ELF-1 (cell line): ENCODE measurements at regions not wholly inside any gene's neighbourhood (a gene's known extent, or its start where the extent isn't known, plus 50 kb on each side); places are given as distances from the start of the nearest gene placed in this dataset.

Experiments used
- DNase-seq: peaks from one replicate; pipeline ENCODE4 v3.0.0-alpha.2; 2016; ENCODE audit warnings: low read depth, low spot score

GRCh38 chr14:95466506-95466905 lies 49.9 kb downstream of the SYNE3 start:
- DNase-seq = no peak

- DNase-seq = no peak
These were observed 50.5 kb downstream of the SYNE3 start for GRCh38 chr14:95465936-95466335.

DNA sequence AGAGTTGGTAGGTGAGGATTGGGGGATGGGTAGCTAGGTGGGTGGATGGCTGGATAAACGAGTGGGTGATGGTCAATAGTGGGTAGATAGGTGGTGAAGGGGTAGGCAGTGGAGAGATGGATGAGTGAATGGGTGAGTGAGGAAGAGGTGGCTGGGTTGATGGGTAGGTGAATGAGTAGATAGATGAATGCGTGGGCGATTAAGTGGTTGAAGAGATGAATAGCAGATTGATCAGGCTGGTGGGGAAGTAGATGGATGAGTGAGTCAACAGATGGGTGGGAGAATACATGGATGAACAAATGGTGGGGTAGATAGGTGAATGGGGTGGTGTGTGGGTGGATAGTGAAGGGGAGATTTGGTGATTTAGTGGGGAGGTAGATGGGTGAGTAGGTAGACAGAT lies 51.1 kb downstream of the SYNE3 start:
- no peak for DNase-seq

GRCh38 chr14:95464514-95464913 lies 51.9 kb downstream of the SYNE3 start:
- DNase-seq = no peak

- DNase-seq = no peak
These were observed 52.3 kb downstream of the SYNE3 start for GRCh38 chr14:95464103-95464502.

GRCh38 chr14:95463171-95463901 lies 53.1 kb downstream of the SYNE3 start:
- no peak for DNase-seq

GRCh38 chr14:95462491-95462890 lies 54.0 kb downstream of the SYNE3 start:
- DNase-seq = no peak

DNA sequence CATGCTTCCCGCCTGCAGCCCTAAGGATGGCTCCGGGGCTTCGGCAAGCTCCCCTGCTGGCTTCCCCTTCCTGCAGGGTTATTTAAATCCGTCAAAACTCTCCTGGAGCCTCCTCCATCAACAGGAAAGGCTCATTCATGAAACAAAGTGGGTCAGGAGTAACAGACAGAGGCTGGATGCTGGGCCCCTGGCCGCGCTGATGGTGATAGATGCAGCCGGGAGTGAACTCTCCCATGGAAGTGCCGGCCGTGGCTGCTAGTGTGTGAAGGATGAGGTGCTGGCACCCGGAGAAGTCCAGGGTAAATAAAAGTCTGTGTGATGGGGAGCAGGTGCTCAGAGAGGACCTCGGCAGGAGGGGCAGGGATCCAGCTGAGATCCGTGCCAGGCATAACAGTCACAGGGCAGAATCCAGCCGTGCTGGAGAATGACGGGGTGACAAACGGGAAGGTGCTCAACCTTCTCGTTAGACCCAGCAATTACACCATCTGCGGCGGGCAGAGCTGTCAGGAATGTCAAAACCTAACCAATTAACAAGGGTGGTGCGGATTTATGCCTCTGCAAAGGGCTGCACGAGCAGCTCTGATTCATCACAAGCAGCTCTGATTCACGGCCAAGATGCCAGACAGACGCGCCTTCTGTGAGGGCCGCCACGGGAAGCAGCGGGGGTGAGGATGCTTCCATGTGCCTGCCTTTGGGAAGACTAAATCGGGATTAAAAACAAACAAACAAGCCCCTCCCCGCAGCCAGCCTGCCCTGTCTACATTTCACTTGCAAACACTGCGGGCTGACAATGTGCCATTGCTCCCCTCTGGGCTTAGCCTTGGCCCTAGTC lies 55.6 kb downstream of the SYNE3 start:
- DNase-seq = peak; percentile 72

GRCh38 chr14:95458906-95459305 lies 57.5 kb downstream of the SYNE3 start:
- DNase-seq = no peak

- no peak for DNase-seq
These were observed 58.0 kb downstream of the SYNE3 start for GRCh38 chr14:95458459-95458858.

- DNase-seq = no peak
These were observed 60.2 kb downstream of the SYNE3 start for GRCh38 chr14:95456281-95456680.

DNA sequence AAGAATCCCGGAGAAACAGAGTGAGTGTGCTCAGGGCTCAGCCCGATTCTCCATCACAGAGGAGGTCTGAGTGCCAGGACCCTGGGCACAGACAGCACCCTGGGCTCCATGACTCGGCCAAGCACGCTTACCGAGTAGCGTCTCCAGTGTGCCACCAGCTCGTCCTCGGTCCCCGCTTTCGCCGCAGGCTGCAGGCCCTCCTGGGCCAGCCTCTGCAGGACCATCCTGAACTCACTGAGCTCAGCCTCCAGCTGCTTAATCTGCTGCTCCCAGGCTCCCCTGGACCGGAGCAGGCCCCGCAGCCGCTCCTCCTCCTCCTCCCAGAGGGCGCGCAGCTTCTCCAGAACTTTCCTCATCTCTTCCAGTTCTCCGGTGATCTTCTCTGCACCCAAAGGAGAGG lies 61.2 kb downstream of the SYNE3 start:
- DNase-seq = no peak

DNA sequence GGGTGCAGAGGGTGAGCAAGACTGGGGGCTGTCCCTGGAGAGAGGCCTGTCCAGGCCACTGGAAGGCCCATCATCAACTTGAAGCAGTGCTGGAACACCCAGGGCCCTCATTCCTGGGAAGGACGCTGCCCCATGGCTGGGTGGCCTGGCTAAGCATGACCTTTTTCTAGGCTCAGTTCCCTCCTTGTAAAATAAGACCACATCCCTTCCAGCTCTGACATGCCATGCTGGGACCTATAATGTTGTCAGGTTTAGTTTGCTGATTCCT lies 62.8 kb downstream of the SYNE3 start:
- no peak for DNase-seq

- no peak for DNase-seq
These were observed 63.3 kb downstream of the SYNE3 start for GRCh38 chr14:95452893-95453712.

GRCh38 chr14:95452176-95452892 lies 64.1 kb downstream of the SYNE3 start:
- DNase-seq = peak; percentile 40

- DNase-seq = no peak
These were observed 67.3 kb downstream of the SYNE3 start for GRCh38 chr14:95449131-95449530.

DNA sequence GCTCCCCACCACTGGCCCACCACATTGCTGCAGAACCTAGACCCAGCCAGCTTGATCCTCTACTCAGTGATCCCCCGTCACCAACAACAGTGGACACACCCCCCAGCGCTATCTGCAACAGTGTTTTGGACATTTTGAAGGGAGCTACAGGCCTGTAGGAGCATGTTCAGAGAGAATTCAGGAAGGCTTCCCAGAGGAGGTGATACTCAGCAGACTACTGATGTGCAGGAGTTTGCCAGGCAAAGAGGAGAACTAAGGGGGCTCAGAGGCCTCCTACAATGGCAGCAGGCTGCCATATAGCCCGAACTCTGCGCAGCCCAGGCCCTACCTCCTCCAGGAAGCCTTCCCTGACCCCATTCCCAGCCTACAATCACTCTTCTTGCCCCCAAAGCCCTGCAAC lies 70.0 kb downstream of the SYNE3 start:
- DNase-seq = no peak

- no peak for DNase-seq
These were observed 70.8 kb downstream of the SYNE3 start for GRCh38 chr14:95445676-95446075.

GRCh38 chr14:95445161-95445560 lies 71.3 kb downstream of the SYNE3 start:
- DNase-seq = no peak

DNA sequence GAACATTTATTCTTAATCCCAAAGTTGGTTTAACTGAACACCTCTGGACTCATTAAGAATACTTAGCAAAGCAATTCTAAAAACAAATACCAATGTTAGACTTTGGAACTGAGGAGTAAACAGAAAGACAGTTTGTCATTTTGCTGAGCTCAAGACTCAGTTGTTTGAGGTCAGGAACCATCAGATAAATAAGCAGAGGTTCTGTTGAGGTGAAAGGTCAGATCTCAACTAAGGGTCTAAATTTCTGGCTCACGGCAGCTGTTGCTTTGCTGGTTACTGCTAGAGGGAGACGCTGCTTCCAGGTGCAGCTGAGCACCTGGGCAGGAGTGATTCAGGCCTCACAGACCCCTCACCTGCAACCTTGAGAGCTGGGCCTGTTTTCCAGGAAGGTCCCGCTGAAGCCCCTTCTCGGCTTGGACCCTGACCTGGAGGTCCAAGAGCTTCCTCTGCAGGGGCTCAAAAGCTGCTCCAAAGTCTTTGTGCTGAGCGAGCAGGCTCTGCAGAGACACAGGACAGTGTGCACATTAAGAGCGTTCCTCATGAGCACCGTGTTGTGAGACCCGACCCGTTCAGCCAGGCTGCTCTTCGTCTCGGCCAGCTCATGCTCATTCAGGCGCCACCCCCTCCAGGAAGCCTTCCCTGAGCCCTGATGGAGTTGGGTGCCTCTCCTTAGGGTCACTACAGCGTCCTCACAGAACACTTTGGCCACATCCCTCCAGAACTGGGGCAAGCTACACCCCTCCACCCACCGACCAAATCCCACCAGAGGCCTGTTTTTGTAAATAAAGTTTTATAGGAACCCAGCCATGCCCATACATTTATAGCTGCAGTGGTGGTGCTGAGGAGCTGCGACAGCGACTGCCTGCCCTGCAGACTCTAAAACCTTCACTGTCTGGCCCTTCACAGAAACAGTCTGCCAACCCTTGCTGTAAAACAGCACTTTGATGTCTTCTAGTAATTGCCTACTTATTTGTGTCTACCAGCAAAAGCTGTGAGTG lies 72.0 kb downstream of the SYNE3 start:
- DNase-seq = no peak

- DNase-seq = peak; percentile 88
These were observed 73.8 kb downstream of the SYNE3 start for GRCh38 chr14:95442633-95443021.
